Neuronal stem cell (in vitro differentiated cells): ENCODE measurements at regions not wholly inside any gene's neighbourhood (a gene's known extent, or its start where the extent isn't known, plus 50 kb on each side); places are given as distances from the start of the nearest gene placed in this dataset.

ENCODE experiments used
- DNase-seq: peaks from one replicate; pipeline ENCODE4 v3.0.0-alpha.2; 2013; ENCODE audit warnings: low spot score
- H2AFZ ChIP-seq: one replicate; pipeline ENCODE4 v1.6.1; 2013; ENCODE audit warnings: mild to moderate bottlenecking, low read length, inconsistent platforms
- H2AK5ac ChIP-seq: 2 replicates; pipeline ENCODE4 v1.6.1; 2013; ENCODE audit warnings: low read depth, mild to moderate bottlenecking, inconsistent platforms, low read length, moderate library complexity, mixed read lengths
- H2BK120ac ChIP-seq: 2 replicates; pipeline ENCODE4 v1.6.1; 2013; ENCODE audit warnings: low read depth, mild to moderate bottlenecking, inconsistent platforms, low read length, moderate library complexity, mixed read lengths
- H2BK12ac ChIP-seq: one replicate; pipeline ENCODE4 v1.6.1; 2013; ENCODE audit warnings: low read length, inconsistent platforms
- H2BK15ac ChIP-seq: 2 replicates; pipeline ENCODE4 v1.6.1; 2013; ENCODE audit warnings: mild to moderate bottlenecking, low read length, inconsistent platforms, mixed read lengths
- H2BK5ac ChIP-seq: one replicate; pipeline ENCODE4 v1.6.1; 2013; ENCODE audit warnings: inconsistent platforms, mild to moderate bottlenecking, low read length, moderate library complexity
- H3K14ac ChIP-seq: one replicate; pipeline ENCODE4 v1.6.1; 2013; ENCODE audit warnings: low read length, inconsistent platforms
- H3K18ac ChIP-seq: 2 replicates; pipeline ENCODE4 v1.6.1; 2013; ENCODE audit warnings: low read length, inconsistent platforms
- H3K23ac ChIP-seq: 2 replicates; pipeline ENCODE4 v1.6.1; 2013; ENCODE audit warnings: low read depth, mild to moderate bottlenecking, mixed read lengths, low read length, inconsistent platforms; ENCODE audit not compliant: poor library complexity
- H3K27ac ChIP-seq: replicated peaks from 3 replicates; pipeline ENCODE4 v1.5.1; 2013; ENCODE audit warnings: low read length, inconsistent platforms
- H3K27me3 ChIP-seq, 3 experiments: 2 replicates each; pipeline ENCODE4 v1.6.1; 2013; ENCODE audit warnings: low read length in 3 of 3, mild to moderate bottlenecking in 2 of 3, inconsistent platforms in 1 of 3, low read depth in 1 of 3, mixed read lengths in 1 of 3, moderate library complexity in 1 of 3; ENCODE audit not compliant: control insufficient read depth in 3 of 3, insufficient read depth in 3 of 3
- H3K36me3 ChIP-seq, 2 donors: replicated peaks in 1 of 2; 2 replicates each; pipeline ENCODE4 v1.6.1; 2013; ENCODE audit warnings: low read length in 2 of 2; ENCODE audit not compliant: control insufficient read depth in 2 of 2, insufficient read depth in 2 of 2
- H3K4ac ChIP-seq: 2 replicates; pipeline ENCODE4 v1.6.1; 2013; ENCODE audit warnings: inconsistent platforms, mild to moderate bottlenecking, low read length, moderate library complexity
- H3K4me1 ChIP-seq, 2 donors: 1 replicate in 1 of 2; 2 replicates in 1 of 2; pipeline ENCODE4 v1.6.1; 2013; ENCODE audit warnings: low read length in 2 of 2, low read depth in 1 of 2; ENCODE audit not compliant: control insufficient read depth in 2 of 2, insufficient read depth in 1 of 2
- H3K4me2 ChIP-seq: one replicate; pipeline ENCODE4 v1.6.1; 2013; ENCODE audit warnings: mild to moderate bottlenecking, low read length, inconsistent platforms; ENCODE audit not compliant: insufficient read depth, poor library complexity, severe bottlenecking
- H3K4me3 ChIP-seq, 2 donors: 2 replicates each; pipeline ENCODE4 v1.5.1; 2013; ENCODE audit warnings: low read length in 2 of 2, mild to moderate bottlenecking in 2 of 2, inconsistent platforms in 1 of 2, moderate library complexity in 1 of 2
- H3K79me1 ChIP-seq: one replicate; pipeline ENCODE4 v1.6.1; 2013; ENCODE audit warnings: low read depth, mild to moderate bottlenecking, inconsistent platforms, low read length, moderate library complexity
- H3K9ac ChIP-seq: one replicate; pipeline ENCODE4 v1.6.1; 2013; ENCODE audit warnings: mild to moderate bottlenecking, low read depth, low read length, inconsistent platforms; ENCODE audit not compliant: poor library complexity
- H3K9me3 ChIP-seq, 2 donors: replicated peaks in 1 of 2; 2 replicates each; pipeline versions ENCODE3 to v1.6.1; 2013; ENCODE audit warnings: low read length in 2 of 2, mild to moderate bottlenecking in 2 of 2, inconsistent platforms in 1 of 2, low read depth in 1 of 2, mixed read lengths in 1 of 2, moderate library complexity in 1 of 2; ENCODE audit not compliant: control insufficient read depth in 2 of 2, insufficient read depth in 1 of 2
- H4K8ac ChIP-seq: one replicate; pipeline ENCODE4 v1.6.1; 2013; ENCODE audit warnings: low read depth, mild to moderate bottlenecking, inconsistent platforms, low read length, moderate library complexity
- H4K91ac ChIP-seq: one replicate; pipeline ENCODE4 v1.6.1; 2013; ENCODE audit warnings: low read length, low read depth, mild to moderate bottlenecking, inconsistent platforms; ENCODE audit not compliant: poor library complexity
- WGBS, 2 donors: extraction: QIAGEN DNeasy Blood & Tissue Kit; methylation state at CpG; one replicate each; pipeline ENCODE4 v1.1.7; 2013; ENCODE audit warnings: missing lambda C conversion rate in 2 of 2, mixed read lengths in 1 of 2; ENCODE audit not compliant: insufficient read length in 2 of 2, insufficient replicate concordance in 1 of 2; ENCODE audit errors: extremely low coverage in 2 of 2; 5-methylcytosine and 5-hydroxymethylcytosine counted together

- Histone ChIP-seq H3K27ac (no peak overlapping the region), H3K9me3 (no peaks in the 10 kb centered on the region), H3K79me1 (no peaks in the 10 kb centered on the region), H3K4me2 (no peak overlapping the region), H2BK15ac (no peak overlapping the region), H2BK120ac (no peak overlapping the region), H4K8ac (no peak overlapping the region), H3K4me3 (no peak overlapping the region), H4K91ac (no peak overlapping the region), H3K9ac (no peak overlapping the region), H2BK5ac (no peak overlapping the region), H3K4ac (no peak overlapping the region), H3K4me1 (no peaks in the 10 kb centered on the region), H3K36me3 (no peaks in the 10 kb centered on the region), H3K23ac (no peak overlapping the region), H2AFZ (no peak overlapping the region), H2BK12ac (no peak overlapping the region), H2AK5ac (no peak overlapping the region), H3K27me3 (peaks cover 0 to 14% (median 0%) of the 10 kb centered on the region in 3 experiments), H3K18ac (no peak overlapping the region), H3K14ac (no peak overlapping the region)
- no CpG with 5 or more reads among the region's 1 CpG for WGBS, 2 donors
- no peak for DNase-seq
Observed at GRCh38 chr2:190820416-190820815, 60.2 kb upstream of the GLS start.

- Histone ChIP-seq H3K4me2 (no peak overlapping the region), H3K36me3 (no peaks in the 10 kb centered on the region), H2AFZ (no peak overlapping the region), H3K23ac (no peak overlapping the region), H3K79me1 (no peaks in the 10 kb centered on the region), H3K27ac (no peak overlapping the region), H2BK15ac (no peak overlapping the region), H2BK5ac (no peak overlapping the region), H3K4me1 (no peaks in the 10 kb centered on the region), H3K4ac (no peak overlapping the region), H3K14ac (no peak overlapping the region), H3K9ac (no peak overlapping the region), H2BK12ac (no peak overlapping the region), H3K9me3 (no peaks in the 10 kb centered on the region), H3K18ac (no peak overlapping the region), H3K4me3 (no peak overlapping the region), H4K8ac (no peak overlapping the region), H3K27me3 (peaks cover 0 to 14% (median 0%) of the 10 kb centered on the region in 3 experiments), H2AK5ac (no peak overlapping the region), H4K91ac (no peak overlapping the region), H2BK120ac (no peak overlapping the region)
- DNase-seq = no peak
- WGBS, 2 donors = no CpG with 5 or more reads among the region's 1 CpG
Observed at GRCh38 chr2:190822043-190822442, 58.6 kb upstream of the GLS start.

- no peak overlapping the region for H2BK5ac ChIP-seq
- no CpG with 5 or more reads among the region's 3 CpGs for WGBS, 2 donors
Observed at GRCh38 chr2:190827720-190828119, 52.9 kb upstream of the GLS start.

GRCh38 chr2:190829642-190830041 is 51.0 kb upstream of the GLS start:
- Histone ChIP-seq H4K8ac (no peak overlapping the region), H3K4ac (no peak overlapping the region), H3K4me3 (no peak overlapping the region), H2AK5ac (no peak overlapping the region), H3K23ac (no peak overlapping the region), H3K4me2 (no peak overlapping the region), H3K9ac (no peak overlapping the region), H3K14ac (no peak overlapping the region), H2AFZ (no peak overlapping the region), H4K91ac (no peak overlapping the region), H2BK15ac (no peak overlapping the region), H2BK12ac (no peak overlapping the region), H3K9me3 (no peaks in the 10 kb centered on the region), H2BK5ac (no peak overlapping the region), H3K18ac (no peak overlapping the region), H3K27ac (no peak overlapping the region), H3K36me3 (no peaks in the 10 kb centered on the region), H3K79me1 (no peaks in the 10 kb centered on the region), H3K4me1 (no peaks in the 10 kb centered on the region), H3K27me3 (no peaks in the 10 kb centered on the region), H2BK120ac (no peak overlapping the region)
- DNase-seq = no peak
- no CpG with 5 or more reads among the region's 1 CpG for WGBS, 2 donors

More at GRCh38 chr2:190827720-190828119, 52.9 kb upstream of the GLS start:
- Histone ChIP-seq H3K79me1 (no peaks in the 10 kb centered on the region), H2AK5ac (no peak overlapping the region), H3K4me3 (no peak overlapping the region), H2BK120ac (no peak overlapping the region), H3K23ac (no peak overlapping the region), H3K9ac (no peak overlapping the region), H3K36me3 (no peaks in the 10 kb centered on the region), H2AFZ (no peak overlapping the region), H2BK15ac (no peak overlapping the region), H3K9me3 (no peaks in the 10 kb centered on the region), H3K14ac (no peak overlapping the region), H4K8ac (no peak overlapping the region), H3K4me1 (no peaks in the 10 kb centered on the region), H3K4me2 (no peak overlapping the region), H3K18ac (no peak overlapping the region), H3K27me3 (no peaks in the 10 kb centered on the region), H4K91ac (no peak overlapping the region), H2BK12ac (no peak overlapping the region), H3K4ac (no peak overlapping the region), H3K27ac (no peak overlapping the region)
- DNase-seq = no peak
